WI38 (cell line): ENCODE measurements at regions not wholly inside any gene's neighbourhood (a gene's known extent, or its start where the extent isn't known, plus 50 kb on each side); places are given as distances from the start of the nearest gene placed in this dataset.

Experiments used
- H3K4me3 ChIP-seq: 2 replicates; pipeline ENCODE4 v1.5.1; 2011; ENCODE audit warnings: low read depth, mild to moderate bottlenecking, control low read depth, low read length
- CTCF ChIP-seq: IDR thresholded peaks from 2 replicates; pipeline ENCODE4 v1.5.1; 2012; ENCODE audit warnings: low read depth, mild to moderate bottlenecking, control low read depth, low read length

DNA sequence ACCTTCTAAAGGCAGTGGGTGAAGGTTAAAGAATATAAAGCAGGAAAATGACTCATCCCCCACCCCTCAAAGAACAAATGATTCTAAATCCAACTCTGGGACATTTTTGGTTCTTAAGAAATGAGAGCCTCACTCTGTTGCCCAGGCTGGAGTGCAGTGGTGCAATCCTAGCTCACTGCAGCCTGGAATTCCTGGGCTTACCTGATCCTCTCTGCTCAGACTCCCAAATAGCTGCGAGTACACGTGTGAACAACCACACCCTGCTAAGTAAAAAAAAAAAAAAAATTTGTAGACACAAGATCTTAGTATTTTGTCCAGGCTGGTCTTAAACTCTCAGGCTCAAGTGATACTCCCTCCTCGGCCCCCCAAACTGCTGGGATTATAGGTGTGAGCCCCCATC is 298.8 kb upstream of the MAF start:
- no peak overlapping the region for H3K4me3 ChIP-seq
- no peak for TF ChIP-seq CTCF

DNA sequence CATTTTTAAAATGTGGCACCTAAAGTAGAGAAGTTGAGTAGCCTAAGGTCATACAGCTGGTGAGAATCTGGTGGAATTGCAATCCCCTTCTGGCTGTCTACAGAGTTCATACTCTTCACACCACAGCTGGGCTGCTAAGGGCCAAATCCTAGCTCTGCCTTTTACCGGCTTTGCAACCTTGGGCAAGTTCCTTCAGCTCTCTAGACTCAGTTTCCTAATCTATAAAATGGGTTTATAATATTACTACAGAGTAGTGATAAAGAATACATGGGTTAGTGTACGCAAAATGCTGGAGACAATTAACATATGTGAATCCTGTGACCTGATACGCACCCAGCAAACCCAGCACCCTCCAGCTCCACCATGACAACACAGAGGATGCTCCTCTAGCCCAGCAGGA is 298.2 kb upstream of the MAF start:
- TF ChIP-seq CTCF, result no peak
- H3K4me3 ChIP-seq, result no peak overlapping the region

DNA sequence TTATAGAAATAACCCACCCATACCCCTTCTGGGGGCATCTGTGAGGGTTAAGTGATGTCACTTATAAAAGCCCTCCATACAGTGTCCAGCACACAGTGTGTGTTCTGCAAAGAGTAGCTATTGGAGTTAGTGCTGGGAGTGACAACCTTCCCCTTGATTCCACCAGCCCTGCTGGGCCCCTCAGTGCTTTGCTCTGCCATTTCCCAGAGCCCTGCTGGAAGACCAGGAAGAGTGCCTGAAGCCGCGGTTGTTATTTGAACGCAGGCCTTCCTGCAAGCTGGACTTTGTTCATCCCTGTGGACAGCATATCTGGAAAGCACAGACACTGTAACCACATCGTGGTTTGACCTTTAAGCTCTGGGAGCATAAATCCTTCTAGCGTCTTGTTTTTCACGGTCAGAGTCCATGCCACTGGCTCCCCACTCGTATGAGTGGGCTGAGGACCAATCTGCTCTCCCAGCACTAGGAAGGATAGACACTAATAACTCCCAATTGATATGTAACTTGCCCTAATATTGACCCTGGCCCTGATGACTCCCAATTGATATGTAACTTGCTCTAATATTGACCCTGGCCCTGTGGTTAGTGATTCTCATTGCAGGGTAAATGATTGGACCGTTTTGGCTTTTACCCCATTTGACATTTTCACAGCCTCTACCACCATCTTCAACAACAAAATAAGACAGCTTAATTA is 297.1 kb upstream of the MAF start:
- H3K4me3 ChIP-seq, result no peak overlapping the region
- no peak for TF ChIP-seq CTCF

- no peak overlapping the region for H3K4me3 ChIP-seq
- no peak for TF ChIP-seq CTCF
Measured at GRCh38 chr16:79897104-79897452, 296.5 kb upstream of the MAF start.

GRCh38 chr16:79895917-79896203 is 295.3 kb upstream of the MAF start:
- TF ChIP-seq CTCF, result no peak
- H3K4me3 ChIP-seq, result no peak overlapping the region

GRCh38 chr16:79895053-79895916 is 294.7 kb upstream of the MAF start:
- TF ChIP-seq CTCF, result no peak
- H3K4me3 ChIP-seq, result no peak overlapping the region

DNA sequence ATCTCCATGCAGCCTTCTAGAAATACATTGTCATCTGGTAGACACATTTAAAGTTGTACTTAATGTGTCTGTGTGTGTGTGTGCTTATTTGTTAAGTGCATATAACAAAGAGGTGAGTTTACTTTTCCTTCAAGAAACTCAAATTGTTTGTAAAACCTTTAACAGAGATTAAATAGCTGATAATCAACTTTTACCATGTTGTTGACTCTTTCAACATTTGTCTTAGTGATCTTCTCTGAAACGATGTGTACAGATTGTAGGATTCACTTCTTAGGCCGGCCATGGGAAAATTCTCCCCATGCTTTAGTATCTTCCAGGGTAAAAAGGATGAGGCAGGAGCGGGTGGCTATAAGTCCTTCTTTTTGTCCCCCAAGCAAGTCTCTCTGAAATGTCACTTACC is 292.9 kb upstream of the MAF start:
- H3K4me3 ChIP-seq, result no peak overlapping the region
- no peak for TF ChIP-seq CTCF
